ENCODE measurements at regions not wholly inside any gene's neighbourhood (a gene's known extent, or its start where the extent isn't known, plus 50 kb on each side); places are given as distances from the start of the nearest gene placed in this dataset.
A peak's percentile ranks its signal among the peaks of the same experiment; 100 is the strongest.

DNA sequence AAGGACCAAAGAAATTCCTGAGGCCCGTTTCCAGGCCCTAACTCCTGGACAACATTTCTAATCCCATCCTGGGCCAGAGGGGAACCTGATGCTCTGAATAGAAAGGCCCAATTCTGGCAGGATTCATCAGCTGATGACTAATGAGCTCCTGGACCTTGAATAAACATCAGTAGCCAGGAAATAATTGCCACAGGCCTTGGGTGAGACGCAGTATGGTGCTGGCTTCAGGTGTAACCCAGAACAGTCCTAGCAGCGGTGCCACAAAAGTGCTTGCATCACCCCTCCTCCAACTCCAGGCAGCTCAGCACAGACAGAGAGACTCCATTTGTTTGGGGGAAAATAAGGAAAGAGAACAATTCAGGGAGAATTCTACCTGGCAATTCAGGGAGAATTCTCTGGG, 184.7 kb upstream of the POU1F1 start:
- no peak overlapping the region for H3K4me2 ChIP-seq (ENCODE audit: extremely low read depth, insufficient read depth, low read length)
- H3K36me3 ChIP-seq (ENCODE audit: control insufficient read depth, insufficient read depth, low read length) = no peaks in the 10 kb centered on the region
- peak in 1 of 2 donors; percentile 24 for DNase-seq (ENCODE audit: low read depth in 2 of 2)
- H3K4me1 ChIP-seq (ENCODE audit: control insufficient read depth, extremely low read depth, insufficient read depth, low read length) = no peaks in the 10 kb centered on the region
- H3K27ac ChIP-seq (ENCODE audit: insufficient read depth, low read length) = no peak overlapping the region
- TF ChIP-seq CTCF (conservative IDR thresholded peaks at IDR 0.05 in 1 of 2, IDR thresholded peaks at IDR 0.05 in 1 of 2; ENCODE audit: low read depth in 1 of 2, low read length in 2 of 2) (no peak), EZH2 (IDR thresholded peaks at IDR 0.05; ENCODE audit: low read length, missing control alignments) (no peak)
- no peak overlapping the region for H2AFZ ChIP-seq (ENCODE audit: low read length)
- H4K20me1 ChIP-seq (ENCODE audit: control insufficient read depth, extremely low read depth, insufficient read depth, low read length) = no peaks in the 10 kb centered on the region
- no peaks in the 10 kb centered on the region for H3K79me2 ChIP-seq (ENCODE audit: control insufficient read depth, insufficient read depth, low read length)
- no peaks in the 10 kb centered on the region for H3K27me3 ChIP-seq (ENCODE audit: control insufficient read depth, insufficient read depth, low read length)
- no peak overlapping the region for H3K4me3 ChIP-seq (replicated peaks in 1 of 4; ENCODE audit: control extremely low read depth in 1 of 4, insufficient read depth in 1 of 4, low read depth in 3 of 4, low read length in 4 of 4)
- no peaks in the 10 kb centered on the region for H3K9me3 ChIP-seq (ENCODE audit: control insufficient read depth, insufficient read depth, low read depth, low read length)
- no peak overlapping the region for H3K9ac ChIP-seq (ENCODE audit: insufficient read depth, low read length)

- TF ChIP-seq EZH2 (IDR thresholded peaks at IDR 0.05; ENCODE audit: low read length, missing control alignments) (no peak), CTCF (conservative IDR thresholded peaks at IDR 0.05 in 1 of 2, IDR thresholded peaks at IDR 0.05 in 1 of 2; ENCODE audit: low read depth in 1 of 2, low read length in 2 of 2) (no peak)
These were observed 172.2 kb upstream of the POU1F1 start for GRCh38 chr3:87448558-87448957.

GRCh38 chr3:87446849-87447387, 170.5 kb upstream of the POU1F1 start:
- DNase-seq (ENCODE audit: low read depth in 2 of 2) = no peak
- no peak overlapping the region for H3K27ac ChIP-seq (ENCODE audit: insufficient read depth, low read length)
- no peaks in the 10 kb centered on the region for H3K9me3 ChIP-seq (ENCODE audit: control insufficient read depth, insufficient read depth, low read depth, low read length)
- no peaks in the 10 kb centered on the region for H4K20me1 ChIP-seq (ENCODE audit: control insufficient read depth, extremely low read depth, insufficient read depth, low read length)
- H3K9ac ChIP-seq (ENCODE audit: insufficient read depth, low read length) = no peak overlapping the region
- no peak for TF ChIP-seq EZH2 (IDR thresholded peaks at IDR 0.05; ENCODE audit: low read length, missing control alignments)
- no peak for TF ChIP-seq CTCF (conservative IDR thresholded peaks at IDR 0.05 in 1 of 2, IDR thresholded peaks at IDR 0.05 in 1 of 2; ENCODE audit: low read depth in 1 of 2, low read length in 2 of 2)
- H3K4me1 ChIP-seq (ENCODE audit: control insufficient read depth, extremely low read depth, insufficient read depth, low read length) = no peaks in the 10 kb centered on the region
- H3K4me2 ChIP-seq (ENCODE audit: extremely low read depth, insufficient read depth, low read length) = no peak overlapping the region
- H3K79me2 ChIP-seq (ENCODE audit: control insufficient read depth, insufficient read depth, low read length) = no peaks in the 10 kb centered on the region
- no peak overlapping the region for H2AFZ ChIP-seq (ENCODE audit: low read length)
- H3K27me3 ChIP-seq (ENCODE audit: control insufficient read depth, insufficient read depth, low read length) = no peaks in the 10 kb centered on the region
- no peak overlapping the region for H3K4me3 ChIP-seq (replicated peaks in 1 of 4; ENCODE audit: control extremely low read depth in 1 of 4, insufficient read depth in 1 of 4, low read depth in 3 of 4, low read length in 4 of 4)
- no peaks in the 10 kb centered on the region for H3K36me3 ChIP-seq (ENCODE audit: control insufficient read depth, insufficient read depth, low read length)

More at GRCh38 chr3:87448558-87448957, 172.2 kb upstream of the POU1F1 start:
- H3K4me1 ChIP-seq (ENCODE audit: control insufficient read depth, extremely low read depth, insufficient read depth, low read length) = no peaks in the 10 kb centered on the region
- H2AFZ ChIP-seq (ENCODE audit: low read length) = no peak overlapping the region
- no peak overlapping the region for H3K9ac ChIP-seq (ENCODE audit: insufficient read depth, low read length)
- no peaks in the 10 kb centered on the region for H3K9me3 ChIP-seq (ENCODE audit: control insufficient read depth, insufficient read depth, low read depth, low read length)
- H3K27me3 ChIP-seq (ENCODE audit: control insufficient read depth, insufficient read depth, low read length) = no peaks in the 10 kb centered on the region
- no peaks in the 10 kb centered on the region for H4K20me1 ChIP-seq (ENCODE audit: control insufficient read depth, extremely low read depth, insufficient read depth, low read length)
- no peak overlapping the region for H3K27ac ChIP-seq (ENCODE audit: insufficient read depth, low read length)
- H3K4me2 ChIP-seq (ENCODE audit: extremely low read depth, insufficient read depth, low read length) = no peak overlapping the region
- no peaks in the 10 kb centered on the region for H3K79me2 ChIP-seq (ENCODE audit: control insufficient read depth, insufficient read depth, low read length)
- no peak for DNase-seq (ENCODE audit: low read depth in 2 of 2)
- H3K36me3 ChIP-seq (ENCODE audit: control insufficient read depth, insufficient read depth, low read length) = no peaks in the 10 kb centered on the region
- H3K4me3 ChIP-seq (replicated peaks in 1 of 4; ENCODE audit: control extremely low read depth in 1 of 4, insufficient read depth in 1 of 4, low read depth in 3 of 4, low read length in 4 of 4) = no peak overlapping the region

All from fibroblast of lung (primary cell).